Activated CD8-positive, alpha-beta memory T cell treated with anti-CD3 and anti-CD28 coated beads for 4 hours (primary cell): ENCODE measurements at regions not wholly inside any gene's neighbourhood (a gene's known extent, or its start where the extent isn't known, plus 50 kb on each side); places are given as distances from the start of the nearest gene placed in this dataset.

ENCODE experiments used
- DNase-seq, 2 donors: peaks; one replicate each; pipeline ENCODE4 v3.0.0-alpha.2; 2020; ENCODE audit warnings: low read depth in 2 of 2

GRCh38 chr2:41949091-41949882 lies 98.5 kb upstream of the PKDCC start:
- no peak for DNase-seq

DNA sequence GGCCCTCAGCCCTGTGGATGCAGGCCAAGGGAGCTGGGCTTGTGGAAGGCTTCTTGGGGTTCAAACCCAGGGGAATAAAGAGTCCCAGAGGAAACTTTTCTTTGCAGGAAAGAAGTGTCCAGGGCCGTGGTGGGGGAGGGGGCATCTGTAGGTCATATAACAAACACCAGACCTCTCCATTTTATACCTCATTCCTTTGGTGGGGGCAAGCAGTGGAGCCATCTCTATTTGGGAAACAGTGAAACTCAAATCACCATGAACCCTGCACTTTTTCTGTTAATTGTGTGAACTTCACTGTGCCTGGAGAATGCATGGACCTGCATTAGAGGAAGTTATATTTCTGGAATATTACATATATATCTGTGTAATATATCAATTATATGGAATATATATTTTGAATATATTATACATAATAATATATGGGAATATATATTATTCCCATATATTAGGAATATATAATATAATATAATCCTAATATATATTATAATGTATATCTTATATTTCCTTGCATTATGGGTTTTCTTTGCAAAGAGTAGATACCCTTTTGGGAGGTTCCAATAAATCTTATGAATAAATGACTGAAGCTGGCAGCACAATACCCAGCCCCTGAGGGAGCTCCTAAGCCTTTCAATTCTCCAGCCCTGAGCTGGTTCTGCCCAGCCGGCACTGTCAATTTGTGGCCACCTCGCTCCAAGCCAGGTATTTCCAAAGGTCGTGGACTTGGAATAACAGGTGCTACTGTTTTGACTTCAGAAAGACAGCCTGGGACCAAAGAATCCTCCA lies 97.7 kb upstream of the PKDCC start:
- DNase-seq = no peak

- DNase-seq = no peak
Measured at GRCh38 chr2:41950666-41950960, 97.2 kb upstream of the PKDCC start.

- DNase-seq = no peak
Measured at GRCh38 chr2:41954304-41955291, 93.2 kb upstream of the PKDCC start.

- no peak for DNase-seq
Measured at GRCh38 chr2:41955316-41956043, 92.3 kb upstream of the PKDCC start.

DNA sequence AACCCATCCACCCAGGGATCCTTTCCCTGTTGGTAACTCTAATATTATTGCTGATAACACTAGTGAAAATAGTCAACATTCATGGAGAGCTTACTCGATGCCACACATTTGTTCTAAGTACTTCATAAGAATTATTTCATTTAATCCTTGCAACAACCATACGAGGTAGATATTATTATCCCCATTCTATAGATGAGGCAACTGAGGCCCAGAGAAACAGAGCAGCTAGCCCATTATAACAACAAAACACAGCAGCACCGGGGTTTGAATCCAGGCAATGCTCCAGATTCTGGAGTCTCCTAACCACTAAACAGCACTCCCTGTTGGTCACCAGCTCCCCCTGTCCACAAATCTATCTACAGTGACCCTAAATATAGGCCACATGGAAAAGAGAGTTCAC lies 90.4 kb upstream of the PKDCC start:
- no peak for DNase-seq

- no peak for DNase-seq
Measured at GRCh38 chr2:41958251-41958650, 89.6 kb upstream of the PKDCC start.

- DNase-seq = no peak
Measured at GRCh38 chr2:41958775-41959174, 89.0 kb upstream of the PKDCC start.

- no peak for DNase-seq
Measured at GRCh38 chr2:41959760-41960159, 88.1 kb upstream of the PKDCC start.

DNA sequence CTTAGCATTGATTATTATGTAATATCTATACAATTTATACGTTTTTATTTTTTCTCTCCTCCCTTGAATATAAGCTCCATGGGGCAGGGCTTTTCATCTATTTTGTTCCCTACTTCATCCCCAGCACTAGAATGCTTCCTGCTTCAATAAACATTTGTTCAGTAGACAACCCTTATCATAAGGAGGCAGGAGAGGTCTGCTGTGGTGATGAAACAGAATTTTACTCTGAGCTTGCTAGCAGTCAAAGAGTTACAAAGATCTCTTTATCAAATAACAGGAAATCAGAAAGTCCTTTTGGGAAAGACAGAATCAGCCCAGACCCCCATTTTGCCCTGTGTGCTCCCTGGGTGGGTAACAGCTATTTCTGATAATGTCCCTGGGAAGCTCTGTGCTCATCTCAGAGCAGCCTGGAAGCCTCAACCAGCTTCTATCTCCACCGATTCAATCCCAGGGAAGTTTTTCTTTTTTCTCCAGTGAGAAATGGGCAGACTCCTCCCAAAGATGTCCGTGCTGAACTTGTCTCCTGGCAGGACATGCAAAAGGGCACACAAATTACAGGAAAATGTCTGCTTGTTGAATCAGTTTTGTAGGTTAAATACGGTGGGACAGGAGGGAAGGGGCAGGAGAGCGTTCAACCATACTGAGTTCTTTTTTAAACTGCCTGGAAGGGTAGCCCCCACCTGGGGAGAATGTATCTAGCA lies 84.7 kb upstream of the PKDCC start:
- DNase-seq = no peak

- DNase-seq = no peak
Measured at GRCh38 chr2:41963661-41964525, 83.9 kb upstream of the PKDCC start.

GRCh38 chr2:41965173-41965908 lies 82.5 kb upstream of the PKDCC start:
- no peak for DNase-seq

- DNase-seq = no peak
Measured at GRCh38 chr2:41965909-41966295, 81.9 kb upstream of the PKDCC start.

- DNase-seq = no peak
Measured at GRCh38 chr2:41966431-41966893, 81.4 kb upstream of the PKDCC start.

- DNase-seq = no peak
Measured at GRCh38 chr2:41966920-41967319, 80.9 kb upstream of the PKDCC start.

- DNase-seq = no peak
Measured at GRCh38 chr2:41967476-41968181, 80.2 kb upstream of the PKDCC start.

DNA sequence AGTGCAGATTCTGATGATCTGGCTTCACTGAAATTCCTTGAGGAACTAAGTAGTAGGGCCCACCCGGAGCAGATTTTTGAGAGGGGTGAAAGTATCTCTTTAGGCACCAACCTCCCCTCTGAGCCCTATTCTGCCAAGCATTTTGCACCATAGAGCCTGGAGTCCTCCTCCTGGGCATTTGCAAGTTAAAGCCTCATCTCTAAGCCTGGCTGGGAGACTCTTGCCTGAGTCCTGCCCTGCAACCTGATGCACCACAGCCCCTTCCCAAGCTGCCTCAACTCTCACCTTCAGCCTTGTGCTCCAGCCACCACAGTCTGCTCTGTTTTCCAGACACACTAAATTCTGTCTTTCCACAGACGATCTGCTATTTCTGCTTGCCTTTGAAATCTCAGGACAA lies 79.6 kb upstream of the PKDCC start:
- DNase-seq = no peak

DNA sequence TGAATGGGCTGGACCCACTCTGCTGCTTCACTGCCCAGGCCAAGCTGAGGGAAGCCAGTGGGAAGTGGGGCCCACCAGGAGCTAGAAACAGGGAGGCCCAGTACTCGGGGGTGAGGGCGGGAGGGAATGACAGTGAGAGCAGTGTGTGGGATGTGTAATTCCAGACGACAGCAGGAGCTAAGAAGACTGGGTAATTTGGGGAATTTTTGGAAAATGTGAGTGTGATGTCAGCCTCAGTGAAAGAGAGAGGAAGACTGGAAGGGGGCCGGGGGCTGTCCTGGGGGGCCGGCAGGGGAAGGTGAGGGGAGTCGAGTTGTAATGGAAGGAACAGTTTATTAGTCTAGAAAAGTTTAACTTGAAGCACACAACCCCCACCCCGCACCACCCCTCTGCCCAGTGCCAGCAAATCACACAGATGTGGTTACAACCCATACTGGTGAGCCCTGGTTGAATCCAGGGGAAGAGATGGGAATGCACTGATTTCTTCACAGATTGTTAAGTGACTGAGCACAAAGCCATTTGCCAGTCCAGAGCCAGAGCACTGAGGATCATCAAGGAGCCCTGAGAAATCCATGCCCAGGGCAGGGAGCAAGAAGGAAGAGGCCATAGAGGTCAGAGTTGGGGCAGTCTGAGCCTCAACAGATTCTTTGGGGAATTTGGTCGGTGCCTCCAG lies 76.7 kb upstream of the PKDCC start:
- DNase-seq = no peak
